Gastrocnemius medialis (tissue), 4 donors: ENCODE measurements at regions not wholly inside any gene's neighbourhood (a gene's known extent, or its start where the extent isn't known, plus 50 kb on each side); places are given as distances from the start of the nearest gene placed in this dataset.

Experiments used
- POLR2A ChIP-seq, 2 donors: fragments of 450-650 bp; IDR thresholded peaks; one replicate each; pipeline ENCODE4 v1.6.1; 2017; ENCODE audit warnings: antibody characterized with exemption in 2 of 2, mild to moderate bottlenecking in 2 of 2, moderate library complexity in 2 of 2
- TF ChIP-seq, protein P1 (sequence below), 5 experiments: fragments of 450-650 bp in 3 of 5; fragments of 200-600 bp in 2 of 5; sonication (generic) in 2 of 5; IDR thresholded peaks in 4 of 5; conservative IDR thresholded peaks in 1 of 5; 1 replicate in 4 of 5; 2 replicates in 1 of 5; pipeline ENCODE4 v1.5.1; 2016 to 2019; ENCODE audit warnings: antibody characterized with exemption in 5 of 5, mild to moderate bottlenecking in 3 of 5, moderate library complexity in 3 of 5

DNA sequence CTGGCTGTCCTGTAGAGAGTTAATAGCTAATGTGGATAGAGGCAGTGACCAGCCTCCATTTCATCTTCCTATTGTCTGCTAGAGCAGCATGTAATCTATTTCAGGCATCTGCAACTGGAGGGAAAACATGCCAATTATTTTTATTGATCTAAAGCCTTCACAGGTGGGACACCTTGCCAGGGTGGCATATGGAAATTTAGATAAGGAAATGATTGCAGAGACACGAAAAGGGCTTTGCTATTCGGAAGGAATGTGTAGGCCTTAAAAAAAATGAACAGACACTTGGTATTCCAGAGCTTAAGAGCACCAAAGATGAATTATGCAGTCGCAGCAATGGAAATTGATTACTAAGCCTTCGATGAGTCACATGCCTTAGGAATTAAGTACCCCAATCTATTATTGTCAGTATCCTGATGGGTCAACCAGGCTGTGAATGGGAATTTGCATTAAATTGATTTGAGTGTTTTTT, 454.7 kb downstream of the SQOR start:
- TF ChIP-seq, protein P1, sequence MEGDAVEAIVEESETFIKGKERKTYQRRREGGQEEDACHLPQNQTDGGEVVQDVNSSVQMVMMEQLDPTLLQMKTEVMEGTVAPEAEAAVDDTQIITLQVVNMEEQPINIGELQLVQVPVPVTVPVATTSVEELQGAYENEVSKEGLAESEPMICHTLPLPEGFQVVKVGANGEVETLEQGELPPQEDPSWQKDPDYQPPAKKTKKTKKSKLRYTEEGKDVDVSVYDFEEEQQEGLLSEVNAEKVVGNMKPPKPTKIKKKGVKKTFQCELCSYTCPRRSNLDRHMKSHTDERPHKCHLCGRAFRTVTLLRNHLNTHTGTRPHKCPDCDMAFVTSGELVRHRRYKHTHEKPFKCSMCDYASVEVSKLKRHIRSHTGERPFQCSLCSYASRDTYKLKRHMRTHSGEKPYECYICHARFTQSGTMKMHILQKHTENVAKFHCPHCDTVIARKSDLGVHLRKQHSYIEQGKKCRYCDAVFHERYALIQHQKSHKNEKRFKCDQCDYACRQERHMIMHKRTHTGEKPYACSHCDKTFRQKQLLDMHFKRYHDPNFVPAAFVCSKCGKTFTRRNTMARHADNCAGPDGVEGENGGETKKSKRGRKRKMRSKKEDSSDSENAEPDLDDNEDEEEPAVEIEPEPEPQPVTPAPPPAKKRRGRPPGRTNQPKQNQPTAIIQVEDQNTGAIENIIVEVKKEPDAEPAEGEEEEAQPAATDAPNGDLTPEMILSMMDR (IDR thresholded peaks at IDR 0.05 in 4 of 5, conservative IDR thresholded peaks at IDR 0.05 in 1 of 5) = no peak
- no peak for TF ChIP-seq POLR2A (IDR thresholded peaks at IDR 0.05)
